ENCODE measurements at regions not wholly inside any gene's neighbourhood (a gene's known extent, or its start where the extent isn't known, plus 50 kb on each side); places are given as distances from the start of the nearest gene placed in this dataset.

DNA sequence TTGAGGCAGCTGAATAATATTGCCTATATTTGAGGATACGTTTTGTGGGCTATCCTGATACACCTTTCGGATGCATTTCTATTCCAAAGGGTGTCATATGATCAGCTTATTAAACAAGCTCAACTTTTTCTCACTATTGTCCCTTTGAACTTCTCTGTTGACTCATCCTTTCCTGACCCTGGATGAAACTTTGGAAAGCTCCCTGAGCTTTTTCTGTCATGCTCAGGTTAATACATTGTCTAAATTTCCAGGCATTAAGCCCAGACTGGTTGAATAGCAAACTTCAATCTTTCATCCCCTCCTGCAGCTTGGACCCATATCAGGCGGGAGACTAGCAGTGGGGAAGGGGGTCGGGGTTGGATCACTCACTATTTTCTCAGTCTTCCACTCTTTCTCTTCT lies 104.9 kb upstream of the PTPN3 start:
- no peaks in the 10 kb centered on the region for H3K9me2 ChIP-seq (ENCODE audit: insufficient read depth)
- no peaks in the 10 kb centered on the region for H3K4me1 ChIP-seq (replicated peaks; ENCODE audit: insufficient read depth)
- H3K79me2 ChIP-seq (ENCODE audit: low read depth): no peaks in the 10 kb centered on the region
- no peak for DNase-seq
- no peak overlapping the region for H3K4me3 ChIP-seq
- no peak overlapping the region for H3K27ac ChIP-seq
- BruUV-seq (replicated peaks): no TSS peak
- H3F3A ChIP-seq (ENCODE audit: insufficient read depth, low read depth): 0 out of 2 replicates have a peak, but pooled peaks cover 6% of the 10 kb centered on the region
- H3K9me3 ChIP-seq (ENCODE audit: insufficient read depth, low read depth): no peaks in the 10 kb centered on the region
- no peaks in the 10 kb centered on the region; the same call in 1 of the 2 replicates for H4K20me1 ChIP-seq (ENCODE audit: insufficient read depth)
- POLR2A ChIA-PET (ENCODE audit: unreplicated experiment): no interaction called here
- intact Hi-C loops (cut with micrococcal nuclease; ENCODE audit: unreplicated experiment): no loop called here
- no peaks in the 10 kb centered on the region for H3K27me3 ChIP-seq (ENCODE audit: insufficient read depth, low read depth)
- H3K36me3 ChIP-seq (ENCODE audit: low read depth): no peaks in the 10 kb centered on the region
- TF ChIP-seq EZH2 (IDR thresholded peaks at IDR 0.05; ENCODE audit: low read depth): no peak
- TF ChIP-seq, protein P1, sequence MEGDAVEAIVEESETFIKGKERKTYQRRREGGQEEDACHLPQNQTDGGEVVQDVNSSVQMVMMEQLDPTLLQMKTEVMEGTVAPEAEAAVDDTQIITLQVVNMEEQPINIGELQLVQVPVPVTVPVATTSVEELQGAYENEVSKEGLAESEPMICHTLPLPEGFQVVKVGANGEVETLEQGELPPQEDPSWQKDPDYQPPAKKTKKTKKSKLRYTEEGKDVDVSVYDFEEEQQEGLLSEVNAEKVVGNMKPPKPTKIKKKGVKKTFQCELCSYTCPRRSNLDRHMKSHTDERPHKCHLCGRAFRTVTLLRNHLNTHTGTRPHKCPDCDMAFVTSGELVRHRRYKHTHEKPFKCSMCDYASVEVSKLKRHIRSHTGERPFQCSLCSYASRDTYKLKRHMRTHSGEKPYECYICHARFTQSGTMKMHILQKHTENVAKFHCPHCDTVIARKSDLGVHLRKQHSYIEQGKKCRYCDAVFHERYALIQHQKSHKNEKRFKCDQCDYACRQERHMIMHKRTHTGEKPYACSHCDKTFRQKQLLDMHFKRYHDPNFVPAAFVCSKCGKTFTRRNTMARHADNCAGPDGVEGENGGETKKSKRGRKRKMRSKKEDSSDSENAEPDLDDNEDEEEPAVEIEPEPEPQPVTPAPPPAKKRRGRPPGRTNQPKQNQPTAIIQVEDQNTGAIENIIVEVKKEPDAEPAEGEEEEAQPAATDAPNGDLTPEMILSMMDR (conservative IDR thresholded peaks at IDR 0.05): no peak
- H3K4me2 ChIP-seq: no peak overlapping the region
- H2AFZ ChIP-seq: no peak overlapping the region
- CTCF ChIA-PET: no interaction called here

DNA sequence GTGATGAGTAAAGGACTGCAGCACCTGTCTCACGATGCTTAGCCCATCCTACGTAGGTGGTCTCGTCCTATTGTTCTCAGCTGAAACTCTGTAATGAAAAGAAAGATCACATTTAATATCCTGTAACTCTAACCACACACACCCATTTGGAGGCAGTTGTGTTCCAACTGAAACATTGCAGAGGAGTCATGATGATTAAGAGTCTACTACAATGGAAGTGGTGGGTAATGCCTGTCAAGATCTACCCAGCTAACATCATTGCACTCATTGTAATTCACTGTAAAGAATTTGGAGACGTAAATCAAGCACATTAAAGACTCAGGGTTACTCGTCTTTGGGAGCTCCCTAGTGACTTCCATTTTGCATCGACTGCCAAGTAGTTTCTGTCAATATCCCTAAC lies 106.0 kb upstream of the PTPN3 start:
- Histone ChIP-seq H3K36me3 (ENCODE audit: low read depth) (no peaks in the 10 kb centered on the region), H3K4me3 (no peak overlapping the region), H3K9me2 (ENCODE audit: insufficient read depth) (no peaks in the 10 kb centered on the region), H2AFZ (no peak overlapping the region), H3K4me1 (replicated peaks; ENCODE audit: insufficient read depth) (no peaks in the 10 kb centered on the region), H3K27ac (no peak overlapping the region), H3K4me2 (no peak overlapping the region), H3F3A (ENCODE audit: insufficient read depth, low read depth) (0 out of 2 replicates have a peak, but pooled peaks cover 6% of the 10 kb centered on the region), H3K27me3 (ENCODE audit: insufficient read depth, low read depth) (no peaks in the 10 kb centered on the region), H3K9me3 (ENCODE audit: insufficient read depth, low read depth) (no peaks in the 10 kb centered on the region), H4K20me1 (ENCODE audit: insufficient read depth) (no peaks in the 10 kb centered on the region; the same call in 1 of the 2 replicates), H3K79me2 (ENCODE audit: low read depth) (no peaks in the 10 kb centered on the region)
- no peak for DNase-seq
- BruUV-seq (replicated peaks): no TSS peak
- ChIA-PET POLR2A (ENCODE audit: unreplicated experiment) (no interaction called here), CTCF (no interaction called here)
- TF ChIP-seq, protein P1 (conservative IDR thresholded peaks at IDR 0.05): no peak
- no peak for TF ChIP-seq EZH2 (IDR thresholded peaks at IDR 0.05; ENCODE audit: low read depth)
- intact Hi-C loops (cut with micrococcal nuclease; ENCODE audit: unreplicated experiment): no loop called here

DNA sequence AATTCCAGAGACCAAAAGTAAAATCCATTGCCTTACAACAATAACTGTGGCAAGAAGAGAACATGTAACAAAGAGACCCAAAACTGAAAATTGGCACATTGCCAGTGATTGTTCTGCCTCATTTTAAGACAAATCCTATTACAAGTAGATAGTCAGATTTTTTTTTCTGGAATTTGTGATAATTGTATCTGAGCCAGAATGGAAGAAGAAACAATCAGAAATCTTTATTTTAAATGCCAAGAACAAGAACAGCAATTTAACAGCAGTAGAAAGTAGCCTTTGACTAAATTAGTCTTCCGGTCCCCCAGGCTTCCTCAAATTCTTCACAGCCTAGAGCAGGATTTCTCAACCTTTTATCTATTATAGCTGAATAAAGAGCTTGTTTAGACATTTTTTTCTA lies 106.7 kb upstream of the PTPN3 start:
- Histone ChIP-seq H3K4me1 (replicated peaks; ENCODE audit: insufficient read depth) (no peaks in the 10 kb centered on the region), H3K27me3 (ENCODE audit: insufficient read depth, low read depth) (no peaks in the 10 kb centered on the region), H3F3A (ENCODE audit: insufficient read depth, low read depth) (0 out of 2 replicates have a peak, but pooled peaks cover 6% of the 10 kb centered on the region), H3K36me3 (ENCODE audit: low read depth) (no peaks in the 10 kb centered on the region), H3K9me3 (ENCODE audit: insufficient read depth, low read depth) (no peaks in the 10 kb centered on the region), H3K4me3 (no peak overlapping the region), H3K79me2 (ENCODE audit: low read depth) (no peaks in the 10 kb centered on the region), H4K20me1 (ENCODE audit: insufficient read depth) (no peaks in the 10 kb centered on the region; the same call in 1 of the 2 replicates), H3K9me2 (ENCODE audit: insufficient read depth) (no peaks in the 10 kb centered on the region), H2AFZ (no peak overlapping the region), H3K27ac (no peak overlapping the region), H3K4me2 (no peak overlapping the region)
- no peak for TF ChIP-seq EZH2 (IDR thresholded peaks at IDR 0.05; ENCODE audit: low read depth)
- TF ChIP-seq, protein P1 (conservative IDR thresholded peaks at IDR 0.05): no peak
- BruUV-seq (replicated peaks): no TSS peak
- ChIA-PET POLR2A (ENCODE audit: unreplicated experiment) (interaction anchor here (0.6 kb wide), 1 partner anchor 307 kb away, joined by 3 read pairs; no protein-coding TSS in a partner anchor), CTCF (no interaction called here)
- DNase-seq: no peak
- intact Hi-C loops (cut with micrococcal nuclease; ENCODE audit: unreplicated experiment): no loop called here
